HCT116 (cell line): ENCODE measurements at regions not wholly inside any gene's neighbourhood (a gene's known extent, or its start where the extent isn't known, plus 50 kb on each side); places are given as distances from the start of the nearest gene placed in this dataset.

Source experiments
- ATAC-seq: fragments of 200-7000 bp; cut with Tn5 transposase; 2 replicates; pipeline ENCODE4 v1.9.1; 2020; ENCODE audit warnings: mild to moderate bottlenecking, moderate library complexity
- BruUV-seq: library from RNA; stranded (reverse); fragments of 400-500 nt; replicated peaks from 2 replicates; lab custom pipeline; 2021; lab: Mats Ljungman, UMichigan
- CTCF ChIA-PET: fragments of 300-600 bp; sonication (Branson Sonifier 250); formaldehyde crosslinking; loops from one replicate; lab custom pipeline; 2021; ENCODE audit warnings: antibody characterized with exemption; lab: Charles Lee
- POLR2A ChIA-PET: fragments of 300-600, 350-600 bp; sonication (Branson Sonifier 250); formaldehyde crosslinking; loops from one replicate; lab custom pipeline; 2021; ENCODE audit warnings: antibody characterized with exemption; lab: Charles Lee
- RAD21 ChIA-PET, 2 experiments: fragments of 300-600 bp; sonication (Branson Sonifier 250); formaldehyde crosslinking; loops; one replicate each; lab custom pipeline; 2023; ENCODE audit warnings: low total read pairs in 2 of 2; ENCODE audit not compliant: uncharacterized antibody in 2 of 2, unreplicated experiment in 2 of 2, low non-redundant PET in 1 of 2; lab: Charles Lee
- DNase-seq: peaks from one replicate; pipeline ENCODE4 v3.0.0-alpha.2; 2010; ENCODE audit warnings: low read depth, low spot score
- H2AFZ ChIP-seq: fragments of 200-600 bp; shearing (Covaris generic), sonication (generic); 2 replicates; pipeline ENCODE4 v1.6.1; 2017; ENCODE audit warnings: low read depth, mixed run types, mixed read lengths, antibody characterized with exemption, low read length; ENCODE audit not compliant: poor library complexity, severe bottlenecking
- H3K27ac ChIP-seq: 2 replicates; pipeline ENCODE4 v1.5.1; 2012; ENCODE audit warnings: low read depth, low read length
- H3K27me3 ChIP-seq: fragments of 200-600 bp; sonication (generic); 2 replicates; pipeline ENCODE4 v1.6.1; 2016; ENCODE audit warnings: mixed run types, low read length, mixed read lengths; ENCODE audit not compliant: insufficient read depth
- H3K36me3 ChIP-seq, 2 experiments: fragments of 200-500 bp in 1 of 2; fragments of 200-600 bp in 1 of 2; sonication (Bioruptor generic) in 1 of 2; sonication (generic) in 1 of 2; 2 replicates each; pipeline versions ENCODE4 v1.5.1 to v1.6.1; 2014 to 2016; ENCODE audit warnings: low read length in 2 of 2, inconsistent platforms in 1 of 2, mixed read lengths in 1 of 2, mixed run types in 1 of 2; ENCODE audit not compliant: insufficient read depth in 2 of 2, control insufficient read depth in 1 of 2
- H3K4me1 ChIP-seq, 2 experiments: fragments of 200-600 bp in 1 of 2; sonication (generic) in 1 of 2; 2 replicates each; pipeline versions ENCODE4 v1.5.1 to v1.6.1; 2012 to 2017; ENCODE audit warnings: low read length in 2 of 2, inconsistent platforms in 1 of 2, mild to moderate bottlenecking in 1 of 2, mixed read lengths in 1 of 2, mixed run types in 1 of 2, moderate library complexity in 1 of 2; ENCODE audit not compliant: insufficient read depth in 2 of 2, control insufficient read depth in 1 of 2
- H3K4me2 ChIP-seq: fragments of 200-600 bp; sonication (generic); 2 replicates; pipeline ENCODE4 v1.6.1; 2017; ENCODE audit warnings: mixed run types, low read length, mixed read lengths
- H3K4me3 ChIP-seq, 2 experiments: fragments of 200-600 bp in 1 of 2; sonication (generic) in 1 of 2; replicated peaks in 1 of 2; 2 replicates each; pipeline ENCODE4 v1.5.1; 2011 to 2016; ENCODE audit warnings: low read length in 2 of 2, control low read depth in 1 of 2, low read depth in 1 of 2, mild to moderate bottlenecking in 1 of 2, mixed read lengths in 1 of 2, mixed run types in 1 of 2
- H3K79me2 ChIP-seq: fragments of 200-600 bp; sonication (generic); 2 replicates; pipeline ENCODE4 v1.6.1; 2017; ENCODE audit warnings: mild to moderate bottlenecking, mixed run types, low read length, moderate library complexity, mixed read lengths; ENCODE audit not compliant: insufficient read depth
- H3K9ac ChIP-seq: fragments of 200-600 bp; sonication (generic); 2 replicates; pipeline ENCODE4 v1.6.1; 2016; ENCODE audit warnings: low read length, mixed read lengths
- H3K9me2 ChIP-seq: fragments of 200-600 bp; sonication (generic), shearing (Covaris generic); 2 replicates; pipeline ENCODE4 v1.6.1; 2017; ENCODE audit warnings: mixed run types, mild to moderate bottlenecking, moderate library complexity; ENCODE audit not compliant: insufficient read depth
- H3K9me3 ChIP-seq, 2 experiments: fragments of 200-500 bp in 1 of 2; fragments of 200-600 bp in 1 of 2; sonication (Bioruptor generic) in 1 of 2; sonication (generic) in 1 of 2; 2 replicates each; pipeline ENCODE4 v1.6.1; 2014 to 2017; ENCODE audit warnings: low read length in 2 of 2, mixed read lengths in 2 of 2, inconsistent platforms in 1 of 2, low read depth in 1 of 2, mild to moderate bottlenecking in 1 of 2, mixed run types in 1 of 2, moderate library complexity in 1 of 2; ENCODE audit not compliant: control insufficient read depth in 1 of 2, insufficient read depth in 1 of 2
- H4K20me1 ChIP-seq: fragments of 200-600 bp; sonication (generic), shearing (Covaris generic); 2 replicates; pipeline ENCODE4 v1.6.1; 2017; ENCODE audit warnings: mixed run types, mild to moderate bottlenecking, moderate library complexity; ENCODE audit not compliant: insufficient read depth
- ATF3 ChIP-seq: IDR thresholded peaks from 2 replicates; pipeline ENCODE4 v1.6.1; 2012
- CBX3 ChIP-seq: IDR thresholded peaks from 2 replicates; pipeline ENCODE4 v1.6.1; 2012; ENCODE audit warnings: low read depth
- CTCF ChIP-seq, 3 experiments: fragments of 200-600 bp in 1 of 3; sonication (generic) in 1 of 3; IDR thresholded peaks in 2 of 3; conservative IDR thresholded peaks in 1 of 3; 2 replicates each; pipeline ENCODE4 v1.5.1; 2012 to 2017; ENCODE audit warnings: low read depth in 2 of 3, low read length in 2 of 3, antibody characterized with exemption in 1 of 3, borderline replicate concordance in 1 of 3, control low read depth in 1 of 3, mild to moderate bottlenecking in 1 of 3, mixed read lengths in 1 of 3, mixed run types in 1 of 3, moderate library complexity in 1 of 3; ENCODE audit not compliant: insufficient read depth in 1 of 3
- EGR1 ChIP-seq: IDR thresholded peaks from 2 replicates; pipeline ENCODE4 v1.6.1; 2012; ENCODE audit warnings: low read depth
- EZH2 ChIP-seq: fragments of 200-600 bp; sonication (generic); IDR thresholded peaks from 2 replicates; pipeline ENCODE4 v1.6.1; 2017; ENCODE audit warnings: antibody characterized with exemption, mixed run types
- FOSL1 ChIP-seq: IDR thresholded peaks from 2 replicates; pipeline ENCODE4 v1.6.1; 2012; ENCODE audit warnings: low read depth
- JUND ChIP-seq: IDR thresholded peaks from 2 replicates; pipeline ENCODE4 v1.6.1; 2012
- POLR2A ChIP-seq: IDR thresholded peaks from 2 replicates; pipeline ENCODE4 v1.7.0; 2011; ENCODE audit warnings: borderline replicate concordance; ENCODE audit not compliant: insufficient read depth, insufficient read length; ENCODE audit errors: extremely low read depth
- POLR2AphosphoS5 ChIP-seq: IDR thresholded peaks from 2 replicates; pipeline ENCODE4 v1.6.1; 2011; ENCODE audit warnings: mild to moderate bottlenecking, low read depth, low read length, moderate library complexity
- RAD21 ChIP-seq: IDR thresholded peaks from 2 replicates; pipeline ENCODE4 v1.6.1; 2012; ENCODE audit warnings: low read depth, mild to moderate bottlenecking
- REST ChIP-seq: IDR thresholded peaks from 2 replicates; pipeline ENCODE4 v1.6.1; 2012; ENCODE audit warnings: low read depth
- SIN3A ChIP-seq: IDR thresholded peaks from 2 replicates; pipeline ENCODE4 v1.6.1; 2012; ENCODE audit warnings: low read depth
- SP1 ChIP-seq: IDR thresholded peaks from 2 replicates; pipeline ENCODE4 v1.6.1; 2012; ENCODE audit warnings: low read depth
- TCF7L2 ChIP-seq: IDR thresholded peaks from 2 replicates; pipeline ENCODE4 v1.7.0; 2011; ENCODE audit warnings: borderline replicate concordance, inconsistent platforms; ENCODE audit not compliant: insufficient read depth, insufficient read length; ENCODE audit errors: extremely low read depth
- YY1 ChIP-seq: IDR thresholded peaks from 2 replicates; pipeline ENCODE4 v1.6.1; 2011; ENCODE audit warnings: low read length, low read depth, moderate library complexity, mild to moderate bottlenecking; ENCODE audit not compliant: insufficient replicate concordance; ENCODE audit errors: extremely low read depth
- ZBTB33 ChIP-seq: IDR thresholded peaks from 2 replicates; pipeline ENCODE4 v1.6.1; 2011; ENCODE audit warnings: mild to moderate bottlenecking, low read length, moderate library complexity; ENCODE audit not compliant: insufficient replicate concordance; ENCODE audit errors: extremely low read depth
- ZFX ChIP-seq: fragments of 450-650 bp; IDR thresholded peaks from 2 replicates; pipeline ENCODE4 v1.6.1; 2017
- ZNF274 ChIP-seq: fragments of 200-500 bp; sonication (Bioruptor generic); IDR thresholded peaks from 2 replicates; pipeline ENCODE4 v1.6.1; 2014; ENCODE audit warnings: mild to moderate bottlenecking, low read depth, low read length, inconsistent platforms
- intact Hi-C: fragments of 100-400 bp; cut with micrococcal nuclease; formaldehyde crosslinking; loops from 2 replicates; pipeline ENCODE4 v1.10.0; 2022

- POLR2A ChIA-PET: no interaction called here
- no peak overlapping the region for H2AFZ ChIP-seq
- TF ChIP-seq SIN3A: no peak
- no peak for TF ChIP-seq REST
- no peak for TF ChIP-seq YY1
- TF ChIP-seq JUND: no peak
- TF ChIP-seq ATF3: no peak
- TF ChIP-seq RAD21: no peak
- TF ChIP-seq POLR2AphosphoS5: no peak
- TF ChIP-seq ZFX: no peak
- TF ChIP-seq EZH2: no peak
- no peak for TF ChIP-seq FOSL1
- no peak for TF ChIP-seq CTCF (IDR thresholded peaks at IDR 0.05 in 2 of 3, conservative IDR thresholded peaks at IDR 0.05 in 1 of 3; ENCODE audit: borderline replicate concordance in 1 of 3, insufficient read depth in 1 of 3, low read depth in 2 of 3, low read length in 2 of 3)
- TF ChIP-seq TCF7L2: no peak
- TF ChIP-seq SP1: no peak
- TF ChIP-seq CBX3: no peak
- no peak for TF ChIP-seq EGR1
- no peak for TF ChIP-seq ZNF274
- no peak for TF ChIP-seq ZBTB33
- no peak for TF ChIP-seq POLR2A
- TF ChIP-seq, all 23 proteins: peak for 0
- no peaks in the 10 kb centered on the region for H3K79me2 ChIP-seq
- H3K9me3 ChIP-seq: no peaks in the 10 kb centered on the region
- H3K4me3 ChIP-seq: no peak overlapping the region
- H3K4me2 ChIP-seq: no peak overlapping the region
- H3K9ac ChIP-seq: no peak overlapping the region
- H3K4me1 ChIP-seq: no peaks in the 10 kb centered on the region
- intact Hi-C loops: no loop called here
- no peaks in the 10 kb centered on the region for H3K27me3 ChIP-seq
- no peaks in the 10 kb centered on the region for H4K20me1 ChIP-seq
- DNase-seq (no peak), ATAC-seq (no peak)
- BruUV-seq: no TSS peak
- no peaks in the 10 kb centered on the region for H3K36me3 ChIP-seq
- H3K9me2 ChIP-seq: no peaks in the 10 kb centered on the region
- no peak overlapping the region for H3K27ac ChIP-seq
- CTCF ChIA-PET: no interaction called here
- RAD21 ChIA-PET: no interaction called here
Observed at GRCh38 chr6:21972516-21972915, 324.3 kb downstream of the PRL start.
